ENCODE measurements at regions not wholly inside any gene's neighbourhood (a gene's known extent, or its start where the extent isn't known, plus 50 kb on each side); places are given as distances from the start of the nearest gene placed in this dataset.

DNA sequence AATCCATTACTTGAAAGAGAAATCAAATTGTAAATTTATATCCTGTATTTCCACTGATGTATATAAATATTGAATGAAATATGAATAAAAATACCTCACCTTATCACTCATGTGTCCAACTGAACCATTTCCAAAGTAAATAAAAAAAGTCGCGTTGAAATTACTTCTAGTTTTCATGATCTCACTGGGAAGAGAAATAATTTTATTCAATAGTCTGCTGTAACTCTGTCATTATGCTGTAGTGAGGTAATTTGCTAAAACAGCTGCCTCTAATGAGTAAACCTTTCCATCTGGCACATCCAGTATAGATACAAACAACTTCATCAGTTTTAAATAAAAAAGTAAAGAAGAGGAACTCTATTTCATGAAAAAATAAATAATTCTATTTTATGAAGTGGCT lies 611.5 kb downstream of the ZNF608 start:
- Histone ChIP-seq H3K27me3 (replicated peaks; ENCODE audit: insufficient read depth) (no peaks in the 10 kb centered on the region), H3K27ac (no peak overlapping the region), H3K9me3 (no peaks in the 10 kb centered on the region), H3K36me3 (no peaks in the 10 kb centered on the region), H3K4me1 (ENCODE audit: control insufficient read depth in 1 of 2, low read depth in 2 of 2) (no peaks in the 10 kb centered on the region), H3K4me3 (no peak overlapping the region)
- no peak for ATAC-seq (ENCODE audit: insufficient number of reproducible peaks, low FRiP score, low read depth)
- no peak for DNase-seq (ENCODE audit: low spot score)
- TF ChIP-seq, protein P1, sequence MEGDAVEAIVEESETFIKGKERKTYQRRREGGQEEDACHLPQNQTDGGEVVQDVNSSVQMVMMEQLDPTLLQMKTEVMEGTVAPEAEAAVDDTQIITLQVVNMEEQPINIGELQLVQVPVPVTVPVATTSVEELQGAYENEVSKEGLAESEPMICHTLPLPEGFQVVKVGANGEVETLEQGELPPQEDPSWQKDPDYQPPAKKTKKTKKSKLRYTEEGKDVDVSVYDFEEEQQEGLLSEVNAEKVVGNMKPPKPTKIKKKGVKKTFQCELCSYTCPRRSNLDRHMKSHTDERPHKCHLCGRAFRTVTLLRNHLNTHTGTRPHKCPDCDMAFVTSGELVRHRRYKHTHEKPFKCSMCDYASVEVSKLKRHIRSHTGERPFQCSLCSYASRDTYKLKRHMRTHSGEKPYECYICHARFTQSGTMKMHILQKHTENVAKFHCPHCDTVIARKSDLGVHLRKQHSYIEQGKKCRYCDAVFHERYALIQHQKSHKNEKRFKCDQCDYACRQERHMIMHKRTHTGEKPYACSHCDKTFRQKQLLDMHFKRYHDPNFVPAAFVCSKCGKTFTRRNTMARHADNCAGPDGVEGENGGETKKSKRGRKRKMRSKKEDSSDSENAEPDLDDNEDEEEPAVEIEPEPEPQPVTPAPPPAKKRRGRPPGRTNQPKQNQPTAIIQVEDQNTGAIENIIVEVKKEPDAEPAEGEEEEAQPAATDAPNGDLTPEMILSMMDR (IDR thresholded peaks at IDR 0.05), result no peak

DNA sequence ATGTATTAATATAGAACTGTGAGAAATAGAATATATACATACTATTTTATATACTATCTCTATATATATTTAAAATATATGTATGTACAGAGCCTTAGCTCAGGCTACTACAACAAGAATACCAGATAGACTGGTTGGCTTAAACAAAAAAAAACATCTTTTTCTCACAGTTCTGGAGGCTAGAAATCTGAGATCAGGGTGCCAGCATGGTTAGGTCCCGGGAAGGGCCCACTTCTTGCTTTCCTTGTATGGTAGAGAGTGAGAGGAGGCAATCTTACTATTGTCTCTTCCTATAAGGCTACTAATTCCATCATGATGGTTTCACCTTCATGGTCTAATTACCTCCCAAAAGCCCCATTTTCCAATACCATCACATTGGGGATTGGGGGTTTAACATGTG lies 613.0 kb downstream of the ZNF608 start:
- DNase-seq (ENCODE audit: low spot score) (no peak), ATAC-seq (ENCODE audit: insufficient number of reproducible peaks, low FRiP score, low read depth) (no peak)
- no peak overlapping the region for H3K4me3 ChIP-seq
- no peak overlapping the region for H3K27ac ChIP-seq
- H3K9me3 ChIP-seq, result no peaks in the 10 kb centered on the region
- no peaks in the 10 kb centered on the region for H3K27me3 ChIP-seq (replicated peaks; ENCODE audit: insufficient read depth)
- no peaks in the 10 kb centered on the region for H3K4me1 ChIP-seq (ENCODE audit: control insufficient read depth in 1 of 2, low read depth in 2 of 2)
- H3K36me3 ChIP-seq, result no peaks in the 10 kb centered on the region
- TF ChIP-seq, protein P1 (IDR thresholded peaks at IDR 0.05), result no peak

DNA sequence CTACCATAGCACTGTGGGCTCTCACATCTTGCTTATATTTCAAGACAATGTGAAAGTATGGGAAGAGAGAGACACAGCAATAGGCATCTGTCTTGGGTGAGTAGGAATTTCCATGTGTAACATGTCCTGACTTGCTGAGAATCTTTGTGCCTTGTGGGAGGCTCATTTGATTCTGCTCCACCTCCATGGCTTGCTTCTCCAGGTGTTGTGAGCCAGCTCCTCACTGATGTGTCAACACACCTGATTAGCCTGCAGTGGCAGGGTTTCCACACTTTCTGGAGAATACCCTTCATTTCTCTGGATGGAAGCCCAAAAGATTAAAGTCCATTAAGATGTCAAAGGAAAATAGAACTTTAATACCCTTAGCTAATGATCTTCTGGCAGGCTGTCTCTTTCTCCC lies 613.6 kb downstream of the ZNF608 start:
- ATAC-seq (ENCODE audit: insufficient number of reproducible peaks, low FRiP score, low read depth), result no peak
- no peak for DNase-seq (ENCODE audit: low spot score)
- H3K27ac ChIP-seq, result no peak overlapping the region
- TF ChIP-seq, protein P1 (IDR thresholded peaks at IDR 0.05), result no peak
- no peak overlapping the region for H3K4me3 ChIP-seq
- no peaks in the 10 kb centered on the region for H3K27me3 ChIP-seq (replicated peaks; ENCODE audit: insufficient read depth)
- H3K4me1 ChIP-seq (ENCODE audit: control insufficient read depth in 1 of 2, low read depth in 2 of 2), result peaks cover 4 to 5% of the 10 kb centered on the region in 2 donors
- no peaks in the 10 kb centered on the region for H3K36me3 ChIP-seq
- H3K9me3 ChIP-seq, result no peaks in the 10 kb centered on the region

DNA sequence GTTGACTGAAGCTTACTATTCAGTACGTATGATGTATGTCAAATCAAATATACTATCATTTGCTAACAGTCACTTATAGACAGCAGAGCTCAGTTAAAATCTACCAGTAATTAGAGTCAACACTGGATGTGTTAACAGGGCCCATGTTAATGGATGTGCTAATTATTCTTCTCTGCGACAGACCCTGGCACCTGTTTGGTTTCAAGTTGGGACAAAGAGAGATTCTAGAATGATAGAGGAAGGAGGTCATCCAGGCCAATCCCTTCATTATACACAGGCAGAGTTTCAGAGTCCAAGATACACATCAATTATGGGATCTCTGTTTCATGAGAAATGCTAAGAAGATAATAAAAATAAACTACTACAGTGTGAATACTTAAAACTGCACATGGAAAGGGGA lies 615.0 kb downstream of the ZNF608 start:
- Histone ChIP-seq H3K4me3 (no peak overlapping the region), H3K36me3 (no peaks in the 10 kb centered on the region), H3K9me3 (no peaks in the 10 kb centered on the region), H3K4me1 (ENCODE audit: control insufficient read depth in 1 of 2, low read depth in 2 of 2) (peaks cover 6 to 7% of the 10 kb centered on the region in 2 donors), H3K27ac (no peak overlapping the region), H3K27me3 (replicated peaks; ENCODE audit: insufficient read depth) (no peaks in the 10 kb centered on the region)
- DNase-seq (ENCODE audit: low spot score), result no peak
- TF ChIP-seq, protein P1 (IDR thresholded peaks at IDR 0.05), result no peak
- ATAC-seq (ENCODE audit: insufficient number of reproducible peaks, low FRiP score, low read depth), result no peak

DNA sequence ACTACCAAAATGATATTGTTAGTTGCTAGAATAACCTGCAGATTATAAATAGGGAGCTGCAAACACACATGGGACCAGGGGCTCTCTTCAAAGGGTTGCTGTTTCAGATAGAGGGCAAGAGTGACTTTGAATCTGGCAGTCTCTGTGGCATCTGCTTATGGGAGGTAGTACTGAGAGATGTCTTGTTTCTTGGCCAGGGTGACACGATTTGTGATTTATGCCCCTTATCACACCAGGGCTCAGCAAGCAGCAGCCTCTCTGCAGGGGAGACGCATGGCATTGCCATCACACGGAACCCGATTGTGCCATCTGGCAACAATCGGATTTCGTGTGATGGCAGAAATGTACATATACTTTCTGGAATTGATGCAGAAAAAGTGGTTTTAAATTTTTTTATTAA lies 615.6 kb downstream of the ZNF608 start:
- Histone ChIP-seq H3K36me3 (no peaks in the 10 kb centered on the region), H3K9me3 (no peaks in the 10 kb centered on the region), H3K27me3 (replicated peaks; ENCODE audit: insufficient read depth) (no peaks in the 10 kb centered on the region), H3K27ac (no peak overlapping the region), H3K4me3 (no peak overlapping the region), H3K4me1 (ENCODE audit: control insufficient read depth in 1 of 2, low read depth in 2 of 2) (peaks cover 6 to 7% of the 10 kb centered on the region in 2 donors)
- ATAC-seq (ENCODE audit: insufficient number of reproducible peaks, low FRiP score, low read depth) (no peak), DNase-seq (ENCODE audit: low spot score) (no peak)
- TF ChIP-seq, protein P1 (IDR thresholded peaks at IDR 0.05), result no peak

All from thoracic aorta (tissue), 2 donors.